ENCODE measurements at regions not wholly inside any gene's neighbourhood (a gene's known extent, or its start where the extent isn't known, plus 50 kb on each side); places are given as distances from the start of the nearest gene placed in this dataset.
A peak's percentile ranks its signal among the peaks of the same experiment; 100 is the strongest.

DNA sequence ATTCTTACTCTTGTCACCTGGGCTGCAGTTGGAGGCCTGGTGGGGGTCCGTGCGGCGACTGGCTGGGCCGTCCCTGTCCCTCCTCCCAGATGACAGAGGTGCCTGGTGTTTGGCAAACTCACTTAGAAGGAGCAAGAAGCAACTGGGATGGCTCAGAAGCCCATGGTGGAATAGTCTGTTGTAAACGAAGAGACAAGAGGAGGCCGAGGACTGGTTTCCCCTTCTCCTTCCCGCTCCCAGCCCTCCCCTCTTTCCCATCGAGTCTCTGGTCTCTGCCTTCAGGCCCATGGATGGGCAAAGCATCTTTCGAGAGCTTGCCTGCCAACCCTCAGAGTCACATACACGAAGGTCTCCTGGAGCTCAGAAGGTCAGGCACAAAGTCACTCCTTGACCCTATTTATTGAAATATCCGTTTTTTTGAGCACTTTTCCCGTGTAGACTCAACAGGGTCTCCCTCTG, 364.4 kb downstream of the SEC14L1 start:
- no peak for DNase-seq

DNA sequence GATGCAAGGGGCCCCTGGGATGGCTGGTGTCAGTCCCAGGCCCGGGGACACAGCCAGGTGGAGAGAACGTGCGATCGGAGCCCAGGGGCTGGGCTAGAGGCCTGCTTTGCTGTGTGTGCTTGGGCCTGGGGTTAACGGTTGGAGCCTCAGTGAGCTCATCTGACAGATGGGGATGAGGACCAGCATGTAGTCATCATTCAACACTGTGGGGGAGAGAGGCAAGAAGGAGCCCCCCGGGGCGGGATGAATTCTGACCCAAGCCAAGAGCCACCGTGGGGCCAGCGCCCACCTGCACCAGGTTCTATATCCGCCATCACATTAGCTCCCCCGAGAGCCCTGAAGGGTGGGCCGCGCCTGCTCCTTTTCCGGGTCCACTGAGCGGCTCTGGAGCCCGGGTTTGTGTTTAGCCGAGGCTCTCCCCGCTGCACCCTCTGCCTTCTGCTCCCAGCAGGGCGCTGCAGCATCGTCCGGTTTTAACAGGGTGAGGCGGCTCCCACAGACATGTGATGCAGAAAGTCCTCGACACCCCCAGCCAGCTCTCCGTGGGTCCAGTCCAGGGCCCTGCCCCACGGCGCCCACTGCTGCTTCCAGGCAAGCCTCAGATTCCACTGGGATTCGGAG, 365.7 kb downstream of the SEC14L1 start:
- DNase-seq: no peak

DNA sequence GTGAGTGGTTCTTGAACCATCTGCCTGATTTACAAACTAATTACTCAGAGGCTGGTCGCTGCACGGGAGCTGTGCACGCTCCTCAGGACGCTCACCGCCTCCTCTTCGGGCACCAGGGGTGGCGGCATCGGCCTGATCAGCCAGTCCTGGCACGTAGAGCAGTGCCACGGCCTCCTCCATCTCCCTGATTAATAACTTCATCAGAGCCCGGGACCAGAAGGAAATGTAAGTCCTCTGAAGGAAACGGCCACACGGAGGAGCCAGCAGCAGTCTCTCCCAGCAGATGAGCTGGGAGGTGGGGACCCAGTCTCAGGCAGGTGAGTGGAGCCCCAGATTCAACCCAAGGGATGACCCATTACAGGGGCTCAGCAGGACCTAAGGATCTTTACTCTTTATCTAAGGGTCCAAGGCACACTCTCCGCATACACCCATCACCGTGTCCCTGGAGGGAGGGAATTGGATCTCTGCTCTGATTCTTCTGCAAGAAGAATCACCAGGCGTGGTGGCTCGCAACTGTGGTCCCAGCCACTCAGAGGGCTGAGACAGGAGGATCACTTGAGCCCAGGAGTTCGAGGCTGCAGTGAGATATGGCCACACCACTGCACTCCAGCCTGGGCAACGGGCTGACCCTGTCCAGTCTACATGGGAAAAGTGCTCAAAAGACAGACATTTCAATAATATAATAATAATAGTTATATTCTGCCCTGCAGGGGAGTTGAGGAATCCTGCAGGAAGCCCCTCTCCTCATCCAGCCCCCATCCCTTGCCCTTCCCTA, 366.5 kb downstream of the SEC14L1 start:
- no peak for DNase-seq

DNA sequence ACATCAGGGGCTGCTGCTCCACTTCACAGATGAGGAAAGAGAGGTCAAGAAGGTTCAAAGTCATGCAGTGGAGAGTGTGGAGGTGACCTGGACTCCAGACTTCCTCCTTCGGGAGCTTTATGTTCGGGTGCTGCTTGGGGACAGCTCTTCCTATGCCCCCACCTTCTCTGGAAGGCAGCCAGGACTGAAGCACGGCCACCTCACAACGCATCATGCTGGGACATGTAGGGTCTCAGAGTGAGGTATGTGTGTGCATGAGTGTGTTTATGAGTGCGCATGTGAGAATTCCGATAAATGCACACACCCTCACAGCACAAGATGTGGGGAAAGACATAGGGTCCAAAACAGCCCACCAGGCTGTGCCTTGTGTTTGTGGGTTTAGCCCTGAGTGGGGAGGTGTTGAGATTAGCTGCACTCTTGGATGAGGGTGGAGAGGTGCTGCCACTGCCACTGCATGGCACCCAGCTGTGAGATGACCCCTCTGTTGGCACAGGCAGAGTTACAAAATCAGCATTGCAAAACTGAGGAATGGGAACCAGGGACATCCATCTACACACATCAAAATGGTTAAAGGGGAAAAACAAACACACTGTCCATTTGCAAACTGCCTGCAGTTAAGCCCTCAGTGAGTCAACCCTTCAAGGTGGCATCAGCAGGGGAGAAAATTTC, 367.4 kb downstream of the SEC14L1 start:
- DNase-seq: no peak

DNA sequence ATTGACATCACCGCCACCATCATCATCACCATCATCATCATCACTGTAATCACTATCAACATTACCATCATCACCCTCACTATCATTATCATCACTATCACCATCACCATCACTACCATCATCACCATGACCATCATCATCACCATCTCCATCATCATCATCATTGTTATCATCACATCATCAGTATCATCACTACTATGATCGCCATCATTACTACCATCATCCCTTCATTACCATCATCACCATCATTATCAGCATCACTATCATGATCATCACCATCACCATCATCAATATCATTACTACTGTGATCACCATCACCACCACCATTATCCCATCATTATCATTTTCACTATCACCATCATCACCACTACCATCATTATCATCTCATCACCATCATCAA, 368.3 kb downstream of the SEC14L1 start:
- DNase-seq: no peak

DNA sequence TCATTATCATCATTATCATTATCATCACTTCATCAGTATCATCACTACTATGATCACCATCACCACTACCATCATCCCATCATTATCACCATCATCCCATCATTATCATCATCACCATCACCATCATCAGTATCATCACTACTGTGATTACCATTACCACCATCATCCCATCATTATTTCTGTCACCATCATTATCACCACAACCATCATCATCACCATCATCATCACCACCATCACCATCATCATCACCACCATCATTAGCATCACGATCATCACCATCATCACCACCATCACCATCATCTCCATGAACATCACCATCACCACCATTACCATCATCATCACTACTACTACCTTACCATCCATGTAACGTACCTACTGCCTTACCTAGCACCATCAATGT, 368.8 kb downstream of the SEC14L1 start:
- no peak for DNase-seq

DNA sequence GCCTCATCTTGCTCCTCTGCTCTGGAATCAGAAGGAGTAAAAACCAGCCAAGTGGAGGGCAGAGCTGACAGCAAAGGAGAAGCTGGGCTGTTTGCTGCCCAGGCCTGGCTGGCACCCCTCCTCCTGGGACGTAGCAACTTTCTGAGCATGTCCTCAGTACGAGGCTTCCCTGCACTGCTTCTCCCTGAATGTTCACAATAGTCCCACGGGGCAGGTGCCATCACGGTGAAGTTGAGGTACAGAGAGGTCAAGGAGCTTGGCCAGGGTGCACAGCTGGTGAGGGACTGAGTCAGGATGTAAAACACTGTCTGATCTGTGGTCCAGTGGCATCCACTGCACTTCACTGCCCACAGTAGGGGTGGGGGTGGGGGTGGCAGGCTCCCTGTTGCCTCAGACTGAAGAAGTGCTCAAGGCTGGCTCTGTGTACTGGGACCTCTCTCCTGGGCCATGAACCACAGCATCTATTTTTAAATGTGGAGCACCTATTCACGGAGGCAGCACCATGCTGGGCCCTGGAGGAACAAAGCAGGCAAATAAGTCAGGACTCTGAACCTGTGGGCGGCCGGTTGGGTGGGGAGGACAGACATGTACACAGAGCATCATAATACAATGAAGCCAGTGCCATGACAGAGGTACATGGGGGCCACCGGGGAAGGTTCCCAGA, 369.5 kb downstream of the SEC14L1 start:
- DNase-seq: no peak

DNA sequence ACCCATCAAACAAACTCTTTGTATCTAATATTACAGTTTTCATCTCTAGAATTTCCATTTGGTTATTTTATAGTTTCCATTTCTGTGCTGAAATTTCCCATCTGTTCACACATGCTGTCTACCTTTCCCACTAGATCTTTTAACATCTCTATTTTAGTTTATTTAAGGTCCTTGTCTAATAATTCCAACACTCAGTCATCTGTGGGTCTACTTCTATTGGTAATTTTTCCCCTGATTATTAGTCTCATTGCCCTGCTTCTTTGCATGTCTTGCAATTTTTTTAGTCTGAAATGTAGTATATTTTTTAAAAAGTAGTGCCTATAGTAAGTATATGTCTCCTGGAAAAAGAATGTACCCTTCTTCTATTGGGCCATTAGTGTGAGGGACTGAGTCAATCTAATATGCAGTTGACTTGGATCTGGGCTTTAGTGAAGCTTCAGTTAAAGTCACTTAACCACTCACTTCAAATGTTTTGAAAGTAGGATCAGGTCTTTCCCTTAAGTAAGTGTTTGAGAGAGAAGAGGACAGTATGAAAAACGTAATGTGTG, 370.8 kb downstream of the SEC14L1 start:
- DNase-seq: no peak

DNA sequence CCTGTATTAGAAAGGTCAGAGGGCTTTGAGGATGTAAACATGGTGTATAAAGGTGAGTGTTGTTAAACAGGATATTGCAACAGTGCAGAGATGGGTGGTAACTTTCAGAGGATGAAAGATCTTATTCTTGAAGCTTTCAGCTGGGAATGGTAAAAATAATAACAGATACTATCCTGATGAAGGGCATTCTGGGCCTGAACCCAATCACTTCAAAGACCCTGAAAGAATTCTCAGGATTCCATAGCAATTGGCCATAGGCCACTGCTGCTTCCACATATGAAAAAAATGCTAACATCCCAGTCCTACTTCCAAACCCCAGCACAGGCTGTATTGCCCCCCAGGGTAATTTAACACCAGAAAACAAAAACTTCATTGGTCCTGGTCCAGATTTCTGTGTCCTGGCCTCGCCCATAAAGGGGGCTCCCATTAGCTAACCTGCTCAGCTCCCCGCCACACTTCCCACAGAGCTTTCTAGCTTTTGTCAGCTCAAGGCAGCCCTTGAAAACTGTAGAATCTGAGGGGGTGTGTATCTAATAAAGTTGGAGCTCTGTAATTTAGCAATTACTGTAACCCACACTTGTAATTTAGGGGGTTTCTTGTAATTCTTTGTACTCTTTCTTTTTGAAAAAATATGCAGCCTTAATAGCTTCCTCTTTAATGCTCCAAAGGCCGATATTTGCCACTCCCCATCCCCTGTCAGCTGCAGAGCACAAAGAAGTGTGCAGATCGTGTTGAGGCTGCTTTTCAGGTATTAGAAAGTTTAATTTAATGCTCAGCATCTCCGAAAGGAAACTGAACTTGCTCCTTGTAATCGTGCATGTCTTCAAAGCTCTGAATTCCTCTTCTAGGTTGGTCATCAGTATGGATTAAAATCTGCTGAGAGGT, 371.5 kb downstream of the SEC14L1 start:
- no peak for DNase-seq

DNA sequence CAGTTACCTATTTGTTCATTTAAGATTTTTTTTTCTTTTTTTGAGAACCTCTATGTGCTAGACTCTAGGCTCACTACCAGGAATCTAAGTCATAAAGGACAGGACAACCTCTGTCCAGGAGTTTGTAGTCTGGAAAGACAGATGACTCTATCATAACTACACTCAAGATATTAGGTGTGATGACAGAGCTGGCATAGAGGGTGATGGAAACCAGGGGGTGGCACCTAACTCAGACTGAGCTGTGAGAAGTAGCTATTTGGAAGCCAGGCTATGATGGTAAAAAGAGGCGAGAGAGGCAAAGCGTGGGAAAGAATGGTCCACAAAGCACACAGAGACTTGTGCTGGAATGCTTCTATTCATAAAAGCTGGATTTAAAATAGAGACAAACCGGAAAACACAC, 372.3 kb downstream of the SEC14L1 start:
- DNase-seq: no peak

DNA sequence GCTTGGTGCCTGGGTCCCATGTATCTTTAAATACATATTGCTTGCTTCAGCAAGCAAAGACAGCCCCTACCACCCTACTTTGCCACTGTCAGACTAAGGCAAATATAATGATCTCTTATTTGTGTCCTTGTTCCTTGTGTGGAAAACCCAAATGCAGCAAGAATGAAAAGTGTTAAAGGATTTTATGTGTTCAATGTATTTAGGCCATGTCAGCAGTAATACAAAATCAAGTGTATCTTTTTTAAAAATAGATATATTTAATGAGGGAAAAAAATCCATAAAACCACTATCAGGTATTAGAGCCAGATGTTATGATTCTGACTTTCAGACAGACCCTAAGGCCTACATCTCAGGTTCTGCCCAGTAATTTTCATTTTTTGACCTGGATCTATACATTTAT, 374.5 kb downstream of the SEC14L1 start:
- no peak for DNase-seq

DNA sequence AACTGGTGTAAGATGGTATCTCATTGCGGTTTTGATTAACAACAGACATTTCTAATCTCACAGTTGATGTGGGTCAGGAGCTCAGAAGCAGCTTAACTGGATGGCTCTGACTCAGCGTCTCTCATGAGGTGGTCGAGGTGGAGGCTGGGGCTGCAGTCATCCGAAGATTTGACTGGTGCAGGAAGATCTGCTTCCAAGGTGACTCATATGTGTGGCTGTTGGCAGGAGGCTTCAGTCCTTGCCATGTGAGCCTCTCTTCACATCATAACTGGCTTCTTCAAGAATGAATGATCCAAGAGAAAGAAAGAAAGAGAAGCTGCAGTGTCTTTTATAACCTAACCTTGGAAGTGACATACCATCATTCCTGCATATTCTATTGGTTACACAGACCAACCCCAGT, 376.1 kb downstream of the SEC14L1 start:
- DNase-seq: no peak

DNA sequence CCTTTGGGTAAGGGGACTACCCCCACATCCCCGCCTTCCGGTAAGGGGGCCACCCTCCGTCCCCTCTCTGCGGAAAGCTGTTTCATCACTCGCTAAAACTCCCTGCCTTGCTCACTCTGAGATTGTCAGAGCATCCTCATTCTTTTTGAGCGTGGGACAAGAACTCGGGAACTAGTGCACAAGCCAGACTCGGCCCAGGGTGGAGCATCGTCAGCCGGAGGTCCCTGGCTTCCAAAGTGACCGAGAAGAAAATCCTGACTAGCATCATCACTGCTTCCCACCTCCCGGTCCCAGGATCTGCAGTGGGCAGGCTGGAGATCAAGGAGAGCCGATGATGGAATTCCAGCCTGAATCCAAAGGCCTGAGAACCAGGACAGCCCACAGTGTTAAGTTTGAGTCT, 380.3 kb downstream of the SEC14L1 start:
- DNase-seq: no peak

DNA sequence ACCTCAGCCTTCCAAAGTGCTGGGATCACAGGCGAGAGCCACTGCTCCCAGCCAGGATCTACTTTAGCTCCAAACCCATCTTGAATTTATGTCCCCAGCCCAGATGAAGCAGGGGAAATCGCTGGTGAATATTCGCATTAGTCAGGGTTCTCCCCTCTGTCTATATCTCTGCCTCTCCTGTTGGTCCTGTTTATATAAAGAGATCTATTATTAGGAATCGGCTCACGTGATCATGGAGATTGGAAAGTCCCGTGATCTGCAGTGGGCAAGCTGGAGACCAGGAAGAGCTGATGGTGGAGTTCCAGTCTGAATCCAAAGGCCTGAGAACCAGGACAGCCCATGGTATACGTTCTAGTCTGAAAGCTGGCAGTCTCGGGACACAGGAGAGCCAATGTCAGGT, 382.8 kb downstream of the SEC14L1 start:
- DNase-seq: no peak

DNA sequence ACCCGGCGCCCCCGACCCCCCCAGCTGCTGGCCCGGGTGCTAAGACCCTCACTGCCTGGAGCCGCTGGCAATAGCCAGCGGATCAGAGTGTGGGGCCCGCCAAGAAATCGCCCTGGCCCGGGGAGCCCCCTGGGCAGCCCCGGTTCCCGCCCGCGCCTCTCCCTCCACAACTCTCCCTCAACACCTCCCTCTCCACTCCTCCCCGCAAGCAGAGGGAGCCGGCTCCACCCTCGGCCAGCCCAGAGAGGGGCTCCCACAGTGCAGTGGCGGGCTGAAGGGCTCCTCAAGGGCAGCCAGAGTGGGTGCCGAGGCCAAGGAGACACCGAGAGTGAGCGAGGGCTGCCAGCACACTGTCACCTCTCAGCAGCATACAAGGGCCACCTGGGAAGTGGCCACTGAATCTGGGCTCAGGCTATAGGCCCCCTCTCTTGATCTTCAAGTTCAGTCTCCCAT, 385.5 kb downstream of the SEC14L1 start:
- no peak for DNase-seq

DNA sequence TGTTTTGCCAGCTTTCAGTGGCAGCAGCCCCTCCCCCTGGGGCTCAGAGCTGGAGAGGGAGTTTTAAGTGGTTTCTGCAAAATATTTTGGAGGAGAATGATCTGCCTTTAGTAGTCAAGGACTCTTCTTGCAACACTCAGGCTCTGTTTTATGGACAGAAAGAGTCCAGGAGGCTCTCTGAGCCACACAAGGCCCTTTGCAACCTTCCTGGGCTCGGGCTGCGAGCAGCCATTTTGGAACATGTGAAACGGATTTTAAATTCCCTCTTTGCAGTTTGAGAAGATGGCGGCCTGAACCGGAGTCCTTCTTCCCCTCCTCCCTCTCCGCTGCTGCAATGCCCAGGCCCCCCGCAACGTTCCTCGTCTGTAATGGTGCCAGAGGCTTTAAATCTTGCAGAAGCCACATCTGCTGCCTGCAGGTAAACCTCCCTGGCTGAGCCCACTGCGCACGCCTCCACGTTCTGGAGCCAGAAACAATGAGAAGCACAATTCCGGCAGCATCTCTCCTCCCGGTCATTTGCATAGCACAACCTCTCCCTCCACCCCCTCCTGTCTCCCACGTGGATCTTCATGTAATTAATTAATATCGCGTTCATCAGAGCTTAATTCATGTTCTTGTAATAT, 386.1 kb downstream of the SEC14L1 start:
- DNase-seq: no peak

DNA sequence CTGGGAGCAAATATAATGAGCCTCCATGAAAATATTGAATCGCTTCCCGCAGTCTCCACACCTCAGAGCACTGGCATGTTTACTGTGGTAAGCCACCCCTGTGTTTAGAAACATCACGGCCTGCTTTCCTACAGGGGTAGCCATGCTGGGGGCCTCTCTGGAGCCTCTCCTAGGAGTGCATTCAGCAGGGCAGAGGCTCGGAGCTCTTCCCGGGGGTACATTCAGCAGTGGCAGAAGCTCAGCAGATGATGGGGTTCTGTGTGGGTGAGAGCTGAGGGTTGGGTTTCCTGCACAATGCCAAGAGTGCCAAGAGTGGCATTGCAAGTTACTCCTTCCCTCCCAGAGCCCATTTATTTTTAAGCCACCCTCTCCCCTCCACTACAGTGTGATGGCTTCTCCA, 386.6 kb downstream of the SEC14L1 start:
- DNase-seq: no peak

DNA sequence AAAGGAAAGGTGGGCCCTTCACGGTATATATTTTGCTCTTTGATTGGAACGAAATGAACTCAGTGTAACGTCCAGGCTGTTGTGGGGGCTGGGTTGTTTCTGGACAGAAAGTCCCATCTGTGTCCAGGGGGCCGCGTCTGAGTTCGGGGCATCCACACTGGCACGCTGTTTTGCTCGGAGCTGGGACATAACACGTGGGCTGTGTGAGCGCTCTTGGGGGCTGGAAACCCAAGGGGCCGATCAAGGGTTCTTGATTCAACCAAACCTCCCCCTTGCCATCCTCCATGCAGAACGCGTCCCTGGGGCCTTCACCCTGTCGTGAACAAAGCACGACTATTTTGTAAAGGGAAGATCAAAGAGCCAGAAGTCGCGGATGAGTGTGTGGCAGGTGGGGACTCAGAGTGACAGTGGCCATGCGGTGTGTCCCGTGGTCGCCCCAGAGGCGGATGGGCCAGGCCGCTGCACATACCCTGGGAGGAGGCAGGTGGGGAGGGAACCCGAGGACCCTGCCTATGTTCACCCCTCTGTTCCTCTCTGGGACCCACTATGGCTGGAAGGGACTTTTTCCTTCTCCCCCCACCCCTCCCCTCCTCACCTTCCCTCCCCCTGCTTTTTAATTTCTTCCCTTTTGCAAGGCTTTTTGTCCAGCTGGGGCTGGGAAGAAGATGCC, 387.2 kb downstream of the SEC14L1 start:
- no peak for DNase-seq

DNA sequence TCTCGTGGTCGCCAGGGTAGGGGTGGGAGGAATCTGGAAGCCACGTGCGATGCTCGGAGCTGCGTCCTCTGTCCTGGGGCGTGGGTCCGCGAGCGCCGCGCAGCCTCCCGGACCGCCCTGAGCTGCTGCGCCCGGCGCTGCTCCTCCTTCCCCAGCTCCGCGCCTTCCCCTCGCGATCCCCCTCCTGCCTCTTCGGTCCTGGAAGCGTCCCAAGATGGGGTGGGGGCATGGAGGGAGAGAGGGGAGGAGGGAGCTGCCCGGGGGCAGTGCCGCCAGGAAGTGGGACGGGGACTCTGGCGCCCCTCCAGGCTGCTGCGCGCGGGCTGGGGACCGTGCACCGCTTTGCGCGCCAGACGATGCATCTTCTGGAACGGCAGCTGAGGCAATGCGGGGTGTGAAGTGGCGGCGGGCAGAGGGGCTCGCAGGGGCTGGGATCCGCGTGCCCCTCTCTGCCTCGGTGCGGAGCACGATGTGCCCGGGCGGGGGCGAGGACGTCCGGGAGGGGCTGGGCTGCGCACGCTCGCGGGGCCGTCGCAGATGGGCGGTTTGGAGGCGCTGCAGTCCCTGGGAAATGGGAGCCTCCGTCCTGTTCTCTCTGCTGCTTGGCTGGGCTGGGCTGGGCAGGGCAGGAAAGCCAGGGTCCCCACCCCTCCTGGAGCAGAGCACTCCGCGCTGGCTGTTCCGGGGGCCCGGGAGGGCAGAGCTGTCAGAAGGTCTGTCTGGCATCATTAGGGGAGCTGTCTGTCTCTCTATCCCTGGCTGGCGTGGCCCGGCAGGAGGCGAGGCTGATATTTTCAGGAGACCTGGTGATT, 388.0 kb downstream of the SEC14L1 start:
- DNase-seq: peak in 1 of 6 experiments; percentile 14

DNA sequence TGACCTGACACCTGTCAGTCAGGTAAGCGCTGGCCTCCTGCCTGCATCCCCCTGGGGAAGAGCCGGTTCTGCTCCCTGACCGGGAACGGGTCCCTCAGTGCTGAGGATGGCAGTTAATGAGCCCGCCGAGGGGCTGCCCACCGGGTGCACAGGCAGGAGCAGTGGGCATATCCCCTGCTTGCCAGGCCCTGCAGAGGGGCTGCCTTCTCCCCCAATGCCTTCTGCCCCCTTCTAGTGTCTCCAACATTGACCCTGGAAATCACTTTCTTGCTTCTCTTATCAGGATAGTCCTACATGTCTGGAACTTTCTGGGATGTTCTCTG, 388.5 kb downstream of the SEC14L1 start:
- DNase-seq: no peak

Measured in stimulated activated naive CD4-positive, alpha-beta T cell (primary cell).